OCI-LY7 (cell line): ENCODE measurements at regions not wholly inside any gene's neighbourhood (a gene's known extent, or its start where the extent isn't known, plus 50 kb on each side); places are given as distances from the start of the nearest gene placed in this dataset.
"Not testable (repeated sequence)": the region's sequence is repeated elsewhere in the genome, so short reads cannot be mapped to it uniquely, and the experiment has no call there.

Experiments used
- CTCF ChIP-seq: fragments of 200-600 bp; sonication (generic); conservative IDR thresholded peaks from 2 replicates; pipeline ENCODE4 v1.5.1; 2014; ENCODE audit warnings: mild to moderate bottlenecking, antibody characterized with exemption, low read length, moderate library complexity, mixed read lengths
- EZH2phosphoT487 ChIP-seq: fragments of 200-600 bp; sonication (generic); IDR thresholded peaks from 2 replicates; pipeline ENCODE4 v1.6.1; 2018; ENCODE audit warnings: low read depth, borderline replicate concordance, mild to moderate bottlenecking, mixed run types, antibody characterized with exemption, low read length, moderate library complexity, mixed read lengths

- TF ChIP-seq CTCF, EZH2phosphoT487: not testable (repeated sequence)
Observed at GRCh38 chr14:106081721-106082120, 555.3 kb downstream of the TMEM121 start.
